Epidermal melanocyte (primary cell): ENCODE measurements at regions not wholly inside any gene's neighbourhood (a gene's known extent, or its start where the extent isn't known, plus 50 kb on each side); places are given as distances from the start of the nearest gene placed in this dataset.
"Not testable (repeated sequence)": the region's sequence is repeated elsewhere in the genome, so short reads cannot be mapped to it uniquely, and the experiment has no call there.

Source experiments
- DNase-seq: peaks from one replicate; pipeline ENCODE4 v3.0.0; 2011; ENCODE audit warnings: low spot score; ENCODE audit not compliant: insufficient read length

GRCh38 chr5:82956600-82956999 is 120.6 kb downstream of the TMEM167A start:
- no peak for DNase-seq

- DNase-seq, result peak; percentile 46
Measured at GRCh38 chr5:82952326-82952725, 124.9 kb downstream of the TMEM167A start.

- DNase-seq, result not testable (repeated sequence)
Measured at GRCh38 chr5:82944267-82944666, 132.9 kb downstream of the TMEM167A start.

GRCh38 chr5:82942083-82942881 is 134.9 kb downstream of the TMEM167A start:
- no peak for DNase-seq

GRCh38 chr5:82938901-82939725 is 138.1 kb downstream of the TMEM167A start:
- no peak for DNase-seq

- not testable (repeated sequence) for DNase-seq
Measured at GRCh38 chr5:82932473-82933220, 144.5 kb downstream of the TMEM167A start.

GRCh38 chr5:82931110-82931509 is 146.1 kb downstream of the TMEM167A start:
- DNase-seq, result no peak

- DNase-seq, result no peak
Measured at GRCh38 chr5:82925061-82925411, 152.2 kb downstream of the TMEM167A start.

- DNase-seq, result no peak
Measured at GRCh38 chr5:82924226-82925060, 152.8 kb downstream of the TMEM167A start.

- DNase-seq, result no peak
Measured at GRCh38 chr5:82922086-82922734, 155.0 kb downstream of the TMEM167A start.

- DNase-seq, result no peak
Measured at GRCh38 chr5:82918311-82919031, 158.7 kb downstream of the TMEM167A start.

GRCh38 chr5:82917584-82917983 is 159.6 kb downstream of the TMEM167A start:
- no peak for DNase-seq

- no peak for DNase-seq
Measured at GRCh38 chr5:82913971-82914370, 163.2 kb downstream of the TMEM167A start.

- DNase-seq, result no peak
Measured at GRCh38 chr5:82912462-82912861, 164.7 kb downstream of the TMEM167A start.

- no peak for DNase-seq
Measured at GRCh38 chr5:82911910-82912309, 165.3 kb downstream of the TMEM167A start.

- no peak for DNase-seq
Measured at GRCh38 chr5:82910905-82911304, 166.3 kb downstream of the TMEM167A start.

- DNase-seq, result no peak
Measured at GRCh38 chr5:82910491-82910890, 166.7 kb downstream of the TMEM167A start.

GRCh38 chr5:82909771-82910170 is 167.4 kb downstream of the TMEM167A start:
- no peak for DNase-seq

GRCh38 chr5:82905986-82906385 is 171.2 kb downstream of the TMEM167A start:
- no peak for DNase-seq
